Fibroblast of the aortic adventitia (primary cell): ENCODE measurements at regions not wholly inside any gene's neighbourhood (a gene's known extent, or its start where the extent isn't known, plus 50 kb on each side); places are given as distances from the start of the nearest gene placed in this dataset.

Experiments used
- DNase-seq: peaks from one replicate; pipeline ENCODE4 v3.0.0-alpha.2; 2010; ENCODE audit warnings: low read depth
- H3K4me3 ChIP-seq: 2 replicates; pipeline ENCODE4 v1.5.1; 2011; ENCODE audit warnings: low read depth, mild to moderate bottlenecking, control low read depth, low read length, moderate library complexity
- TF ChIP-seq, protein P1 (sequence below): IDR thresholded peaks from 2 replicates; pipeline ENCODE4 v1.5.1; 2011; ENCODE audit warnings: mild to moderate bottlenecking, low read length, control low read depth, inconsistent platforms; ENCODE audit not compliant: insufficient read depth

GRCh38 chr22:27554106-27554811 lies 247.3 kb downstream of the MN1 start:
- peak; percentile 56 for DNase-seq
- TF ChIP-seq, protein P1, sequence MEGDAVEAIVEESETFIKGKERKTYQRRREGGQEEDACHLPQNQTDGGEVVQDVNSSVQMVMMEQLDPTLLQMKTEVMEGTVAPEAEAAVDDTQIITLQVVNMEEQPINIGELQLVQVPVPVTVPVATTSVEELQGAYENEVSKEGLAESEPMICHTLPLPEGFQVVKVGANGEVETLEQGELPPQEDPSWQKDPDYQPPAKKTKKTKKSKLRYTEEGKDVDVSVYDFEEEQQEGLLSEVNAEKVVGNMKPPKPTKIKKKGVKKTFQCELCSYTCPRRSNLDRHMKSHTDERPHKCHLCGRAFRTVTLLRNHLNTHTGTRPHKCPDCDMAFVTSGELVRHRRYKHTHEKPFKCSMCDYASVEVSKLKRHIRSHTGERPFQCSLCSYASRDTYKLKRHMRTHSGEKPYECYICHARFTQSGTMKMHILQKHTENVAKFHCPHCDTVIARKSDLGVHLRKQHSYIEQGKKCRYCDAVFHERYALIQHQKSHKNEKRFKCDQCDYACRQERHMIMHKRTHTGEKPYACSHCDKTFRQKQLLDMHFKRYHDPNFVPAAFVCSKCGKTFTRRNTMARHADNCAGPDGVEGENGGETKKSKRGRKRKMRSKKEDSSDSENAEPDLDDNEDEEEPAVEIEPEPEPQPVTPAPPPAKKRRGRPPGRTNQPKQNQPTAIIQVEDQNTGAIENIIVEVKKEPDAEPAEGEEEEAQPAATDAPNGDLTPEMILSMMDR = no peak
- no peak overlapping the region for H3K4me3 ChIP-seq

DNA sequence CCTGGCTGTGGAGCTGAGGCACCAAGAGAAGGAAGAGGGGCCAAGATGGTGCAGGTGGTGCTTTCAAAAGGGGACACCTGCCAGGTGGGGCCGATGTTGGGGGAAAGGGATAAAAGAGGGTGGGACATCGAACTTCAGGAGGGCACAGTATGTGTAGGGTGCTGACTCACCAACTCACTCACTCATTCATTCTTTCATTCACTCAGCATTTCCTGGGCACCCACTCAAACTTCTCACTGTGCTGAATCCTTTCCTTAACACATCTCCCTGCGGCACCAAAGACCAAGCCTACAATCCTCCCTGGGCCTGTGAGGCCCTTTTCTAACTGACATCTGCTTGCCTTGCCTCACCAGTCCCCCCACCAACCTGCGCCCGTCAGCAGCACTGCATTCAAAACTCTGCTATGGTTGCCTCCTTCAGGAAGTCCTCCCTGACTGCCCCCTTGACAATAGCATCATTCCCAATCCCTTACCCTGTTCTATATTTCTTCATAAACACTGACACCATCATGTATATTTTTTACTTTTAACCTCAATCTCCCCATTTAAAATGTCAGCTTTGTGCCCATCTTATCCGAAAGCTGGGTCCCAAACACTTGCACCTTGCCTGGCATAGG lies 246.6 kb downstream of the MN1 start:
- DNase-seq = no peak
- no peak overlapping the region for H3K4me3 ChIP-seq
- TF ChIP-seq, protein P1 = no peak

DNA sequence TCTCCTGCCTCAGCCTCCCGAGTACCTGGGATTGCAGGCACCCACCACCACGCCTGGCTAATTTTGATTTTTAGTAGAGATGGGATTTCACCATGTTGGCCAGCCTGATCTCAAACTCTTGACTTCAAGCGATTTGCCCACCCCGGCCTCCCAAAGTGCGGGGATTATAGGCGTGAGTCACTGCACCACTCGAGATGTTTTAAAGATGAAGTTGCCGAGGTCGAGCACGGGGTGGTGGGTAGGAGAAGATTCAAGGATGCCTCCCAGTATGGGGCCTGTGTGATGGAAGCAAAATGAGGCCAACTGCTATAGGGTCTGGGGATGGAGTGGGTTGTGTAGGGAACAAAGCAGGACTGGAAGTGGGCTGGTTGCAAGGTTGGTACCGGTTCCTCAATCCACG lies 245.2 kb downstream of the MN1 start:
- H3K4me3 ChIP-seq = no peak overlapping the region
- TF ChIP-seq, protein P1 = no peak
- DNase-seq = no peak

DNA sequence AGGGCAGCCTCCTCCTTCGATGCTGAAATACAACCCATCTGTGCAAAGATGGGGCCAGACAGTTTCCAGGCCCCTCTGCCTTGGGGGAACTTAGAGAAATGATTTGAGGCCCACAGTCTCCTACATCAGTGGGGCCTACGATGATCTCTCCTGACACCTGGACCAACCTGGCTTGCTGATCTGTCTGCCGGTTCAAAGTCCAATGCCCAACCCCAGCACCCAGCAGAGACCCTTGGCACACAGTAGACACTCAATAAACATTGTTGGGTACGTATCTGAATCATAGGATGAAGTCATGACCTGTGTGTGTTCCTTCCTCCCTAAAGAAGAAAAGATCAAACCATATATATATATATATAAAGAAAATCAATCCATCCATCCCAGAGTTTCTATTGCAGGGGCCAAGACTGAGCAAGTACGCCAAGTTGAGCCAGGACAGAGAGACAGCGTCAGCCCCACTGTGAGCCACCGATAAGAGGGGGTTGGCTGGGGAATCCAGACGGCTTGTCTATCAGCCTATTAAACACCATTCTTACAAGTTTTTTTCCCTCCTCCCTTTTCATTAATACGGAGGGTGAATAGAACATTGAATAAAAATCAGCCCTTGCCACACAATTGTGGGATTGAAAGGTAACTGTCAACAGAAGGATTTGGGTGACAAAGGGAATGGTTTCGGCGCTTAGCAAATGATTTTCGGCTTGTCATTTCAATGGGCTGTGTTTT lies 244.1 kb downstream of the MN1 start:
- DNase-seq = no peak
- H3K4me3 ChIP-seq = no peak overlapping the region
- TF ChIP-seq, protein P1 = no peak

GRCh38 chr22:27558658-27559371 lies 242.7 kb downstream of the MN1 start:
- TF ChIP-seq, protein P1 = no peak
- H3K4me3 ChIP-seq = no peak overlapping the region
- DNase-seq = no peak

DNA sequence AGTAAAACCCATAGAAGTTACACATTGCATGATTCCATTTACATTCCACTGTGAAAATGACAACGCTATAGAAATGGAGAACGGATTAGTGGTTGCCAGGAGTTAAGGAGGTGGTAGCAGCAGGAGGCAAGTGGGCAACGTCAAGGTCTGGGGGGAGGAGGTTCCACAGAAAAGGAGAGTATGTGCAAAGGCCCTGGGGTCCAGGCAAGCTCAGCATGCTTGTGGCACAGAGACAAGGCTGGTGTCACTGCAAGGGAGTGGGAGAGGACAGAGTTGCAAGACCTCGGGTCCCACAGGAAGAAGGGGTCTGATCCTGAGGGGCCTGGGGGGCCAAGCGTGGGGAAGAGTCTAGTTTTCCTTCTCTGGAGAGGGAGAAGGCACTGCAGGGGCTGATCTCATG lies 240.8 kb downstream of the MN1 start:
- DNase-seq = no peak
- TF ChIP-seq, protein P1 = no peak
- H3K4me3 ChIP-seq = no peak overlapping the region
